Gastrocnemius medialis (tissue), 4 donors: ENCODE measurements at regions not wholly inside any gene's neighbourhood (a gene's known extent, or its start where the extent isn't known, plus 50 kb on each side); places are given as distances from the start of the nearest gene placed in this dataset.

Source experiments
- POLR2A ChIP-seq, 2 donors: fragments of 450-650 bp; IDR thresholded peaks; one replicate each; pipeline ENCODE4 v1.6.1; 2017; ENCODE audit warnings: antibody characterized with exemption in 2 of 2, mild to moderate bottlenecking in 2 of 2, moderate library complexity in 2 of 2
- TF ChIP-seq, protein P1 (sequence below), 5 experiments: fragments of 450-650 bp in 3 of 5; fragments of 200-600 bp in 2 of 5; sonication (generic) in 2 of 5; IDR thresholded peaks in 4 of 5; conservative IDR thresholded peaks in 1 of 5; 1 replicate in 4 of 5; 2 replicates in 1 of 5; pipeline ENCODE4 v1.5.1; 2016 to 2019; ENCODE audit warnings: antibody characterized with exemption in 5 of 5, mild to moderate bottlenecking in 3 of 5, moderate library complexity in 3 of 5

DNA sequence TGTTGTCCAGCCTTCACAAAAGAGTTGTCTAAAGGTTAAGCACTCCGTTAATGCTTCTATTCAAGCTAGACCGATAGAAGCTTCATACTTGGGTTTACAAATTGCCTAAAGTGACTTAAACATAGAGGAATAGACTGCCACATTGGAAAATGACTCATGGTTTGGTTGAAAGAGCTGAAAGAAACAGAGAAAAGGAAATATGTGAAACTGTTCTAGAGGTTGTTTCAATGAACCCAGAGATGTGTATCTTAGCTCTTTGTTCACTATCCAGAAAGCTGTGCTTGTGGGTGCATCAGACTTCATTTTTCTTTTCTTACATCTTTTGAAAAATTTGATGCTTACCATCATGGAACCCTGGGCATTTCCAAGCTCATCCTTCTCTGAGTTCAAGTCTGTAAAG is 736.2 kb downstream of the INHBA start:
- TF ChIP-seq, protein P1, sequence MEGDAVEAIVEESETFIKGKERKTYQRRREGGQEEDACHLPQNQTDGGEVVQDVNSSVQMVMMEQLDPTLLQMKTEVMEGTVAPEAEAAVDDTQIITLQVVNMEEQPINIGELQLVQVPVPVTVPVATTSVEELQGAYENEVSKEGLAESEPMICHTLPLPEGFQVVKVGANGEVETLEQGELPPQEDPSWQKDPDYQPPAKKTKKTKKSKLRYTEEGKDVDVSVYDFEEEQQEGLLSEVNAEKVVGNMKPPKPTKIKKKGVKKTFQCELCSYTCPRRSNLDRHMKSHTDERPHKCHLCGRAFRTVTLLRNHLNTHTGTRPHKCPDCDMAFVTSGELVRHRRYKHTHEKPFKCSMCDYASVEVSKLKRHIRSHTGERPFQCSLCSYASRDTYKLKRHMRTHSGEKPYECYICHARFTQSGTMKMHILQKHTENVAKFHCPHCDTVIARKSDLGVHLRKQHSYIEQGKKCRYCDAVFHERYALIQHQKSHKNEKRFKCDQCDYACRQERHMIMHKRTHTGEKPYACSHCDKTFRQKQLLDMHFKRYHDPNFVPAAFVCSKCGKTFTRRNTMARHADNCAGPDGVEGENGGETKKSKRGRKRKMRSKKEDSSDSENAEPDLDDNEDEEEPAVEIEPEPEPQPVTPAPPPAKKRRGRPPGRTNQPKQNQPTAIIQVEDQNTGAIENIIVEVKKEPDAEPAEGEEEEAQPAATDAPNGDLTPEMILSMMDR (IDR thresholded peaks at IDR 0.05 in 4 of 5, conservative IDR thresholded peaks at IDR 0.05 in 1 of 5) = no peak
- no peak for TF ChIP-seq POLR2A (IDR thresholded peaks at IDR 0.05)
